Spleen (tissue), 11 donors: ENCODE measurements at regions not wholly inside any gene's neighbourhood (a gene's known extent, or its start where the extent isn't known, plus 50 kb on each side); places are given as distances from the start of the nearest gene placed in this dataset.
"Not testable (repeated sequence)": the region's sequence is repeated elsewhere in the genome, so short reads cannot be mapped to it uniquely, and the experiment has no call there.

Experiments used
- DNase-seq: peaks from one replicate; pipeline ENCODE4 v3.0.0-alpha.2; 2020
- H3K27ac ChIP-seq, 8 donors: fragments of 200-600 bp; sonication (generic) in 7 of 8; 1 replicate in 4 of 8; 2 replicates in 4 of 8; pipeline versions ENCODE4 v1.5.0 to v1.8.0; 2016 to 2021; ENCODE audit warnings: inconsistent platforms in 4 of 8, mild to moderate bottlenecking in 4 of 8, moderate library complexity in 1 of 8
- H3K27me3 ChIP-seq, 7 donors: fragments of 200-600 bp; sonication (generic) in 6 of 7; replicated peaks in 1 of 7; 1 replicate in 4 of 7; 2 replicates in 3 of 7; pipeline versions ENCODE4 v1.5.0 to v1.8.0; 2016 to 2021; ENCODE audit warnings: inconsistent platforms in 3 of 7, mild to moderate bottlenecking in 1 of 7
- H3K36me3 ChIP-seq, 6 donors: fragments of 200-600 bp; sonication (generic) in 5 of 6; 1 replicate in 4 of 6; 2 replicates in 2 of 6; pipeline versions ENCODE4 v1.5.0 to v1.8.0; 2016 to 2021; ENCODE audit warnings: inconsistent platforms in 2 of 6
- H3K4me1 ChIP-seq, 6 donors: fragments of 200-600 bp; sonication (generic) in 5 of 6; 1 replicate in 3 of 6; 2 replicates in 3 of 6; pipeline versions ENCODE4 v1.5.0 to v1.8.0; 2016 to 2021; ENCODE audit warnings: inconsistent platforms in 3 of 6
- H3K4me3 ChIP-seq, 8 donors: fragments of 200-600 bp; sonication (generic) in 7 of 8; 1 replicate in 4 of 8; 2 replicates in 4 of 8; pipeline versions ENCODE4 v1.5.0 to v1.8.0; 2016 to 2021; ENCODE audit warnings: inconsistent platforms in 4 of 8, mild to moderate bottlenecking in 4 of 8, moderate library complexity in 2 of 8
- H3K9me3 ChIP-seq, 8 donors: fragments of 200-600 bp; sonication (generic) in 7 of 8; 1 replicate in 4 of 8; 2 replicates in 4 of 8; pipeline versions ENCODE4 v1.5.0 to v1.8.0; 2016 to 2021; ENCODE audit warnings: inconsistent platforms in 4 of 8
- CTCF ChIP-seq, 11 experiments: fragments of 200-600 bp in 7 of 11; fragments of 450-650 bp in 4 of 11; sonication (generic) in 4 of 11; IDR thresholded peaks in 8 of 11; conservative IDR thresholded peaks in 3 of 11; 1 replicate in 7 of 11; 2 replicates in 4 of 11; pipeline versions ENCODE4 v1.4.0 to v1.8.0; 2016 to 2021; ENCODE audit warnings: antibody characterized with exemption in 11 of 11, inconsistent platforms in 4 of 11, mild to moderate bottlenecking in 1 of 11
- POLR2A ChIP-seq, 3 donors: fragments of 450-650 bp; IDR thresholded peaks; one replicate each; pipeline ENCODE4 v1.5.1; 2017; ENCODE audit warnings: antibody characterized with exemption in 3 of 3, mild to moderate bottlenecking in 1 of 3
- POLR2AphosphoS5 ChIP-seq, 3 donors: sonication (generic); formaldehyde crosslinking; IDR thresholded peaks; one replicate each; pipeline ENCODE4 v1.5.1; 2017; ENCODE audit warnings: antibody characterized with exemption in 3 of 3
- WGBS, 5 donors: extraction: QIAGEN DNeasy Blood & Tissue Kit in 3 of 5; methylation state at CpG; one replicate each; pipeline versions ENCODE4 v1.1.5 to v1.1.7; 2013 to 2018; 5-methylcytosine and 5-hydroxymethylcytosine counted together
- intact Hi-C: fragments of 100-400 bp; cut with DNase I; formaldehyde crosslinking; loops from one replicate; pipeline ENCODE4 v1.15.0; 2023; ENCODE audit warnings: low total_unique reads
- donor health status: healthy with polysubstance abuse.
- donor health status: DM: no; HTN: no; CAD: no; lungs with moderate emphysema.
- donor health status: DM: no; HTN: no; CAD: no.
- donor health status: Bipolar disorder and iron deficiency.
- donor health status: healthy.
- donor health status: DM: no; HTN: no; CAD: no.
- donor health status: DM: yes; HTN: yes; CAD: no.

DNA sequence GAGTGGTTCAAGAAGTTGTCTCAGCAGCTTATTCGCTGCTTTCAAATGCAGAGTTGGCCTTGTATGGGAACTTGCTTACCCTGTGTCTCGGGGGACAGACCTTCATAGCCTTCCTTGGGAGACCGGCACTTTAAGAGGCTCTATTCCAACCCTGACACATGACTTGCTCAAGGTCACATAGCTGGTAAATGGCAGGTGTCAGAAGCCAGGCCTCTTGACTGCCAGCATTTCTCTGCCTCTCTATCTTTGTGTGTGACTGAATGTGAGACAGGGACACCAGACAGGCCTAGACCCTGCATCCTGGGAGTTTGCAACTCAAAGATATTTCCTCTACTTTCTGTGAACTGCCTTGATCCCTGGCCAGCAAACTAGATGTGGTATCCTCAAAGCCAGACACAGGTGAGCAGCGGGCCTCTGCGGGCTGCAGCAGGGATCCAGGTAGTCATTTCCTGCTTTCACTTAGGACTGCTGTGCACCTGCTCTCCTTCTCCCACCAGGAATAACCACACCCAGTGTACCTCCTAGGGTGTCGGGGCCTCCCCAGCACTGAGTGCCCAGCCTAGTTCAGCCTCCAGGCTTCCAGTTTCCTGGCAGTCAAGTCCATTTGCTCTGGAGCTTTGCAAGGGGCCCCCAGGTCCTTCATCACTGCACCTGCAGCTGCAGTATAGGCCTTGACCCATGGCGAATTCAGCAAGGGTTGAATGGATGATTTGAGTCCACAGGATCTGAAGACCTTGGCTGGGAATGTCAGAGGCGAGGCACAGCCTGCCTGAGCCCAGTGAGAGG, 116.6 kb upstream of the TNRC6C start:
- no peak overlapping the region for H3K4me3 ChIP-seq
- H3K4me1 ChIP-seq = peaks cover 15 to 65% (median 49%) of the 10 kb centered on the region in 6 donors
- no peaks in the 10 kb centered on the region for H3K36me3 ChIP-seq
- no peaks in the 10 kb centered on the region for H3K9me3 ChIP-seq
- H3K27me3 ChIP-seq = peaks cover 0 to 57% (median 0%) of the 10 kb centered on the region in 7 donors
- intact Hi-C loops = no loop called here
- no peak overlapping the region for H3K27ac ChIP-seq
- peak; percentile 41 for DNase-seq
- 86 to 93% (median 90%) methylated on average over 6 to 8 of the region's 8 CpGs for WGBS, 5 donors
- TF ChIP-seq CTCF (IDR thresholded peaks at IDR 0.05 in 8 of 11, conservative IDR thresholded peaks at IDR 0.05 in 3 of 11) (no peak), POLR2AphosphoS5 (IDR thresholded peaks at IDR 0.05) (no peak), POLR2A (IDR thresholded peaks at IDR 0.05) (no peak)

DNA sequence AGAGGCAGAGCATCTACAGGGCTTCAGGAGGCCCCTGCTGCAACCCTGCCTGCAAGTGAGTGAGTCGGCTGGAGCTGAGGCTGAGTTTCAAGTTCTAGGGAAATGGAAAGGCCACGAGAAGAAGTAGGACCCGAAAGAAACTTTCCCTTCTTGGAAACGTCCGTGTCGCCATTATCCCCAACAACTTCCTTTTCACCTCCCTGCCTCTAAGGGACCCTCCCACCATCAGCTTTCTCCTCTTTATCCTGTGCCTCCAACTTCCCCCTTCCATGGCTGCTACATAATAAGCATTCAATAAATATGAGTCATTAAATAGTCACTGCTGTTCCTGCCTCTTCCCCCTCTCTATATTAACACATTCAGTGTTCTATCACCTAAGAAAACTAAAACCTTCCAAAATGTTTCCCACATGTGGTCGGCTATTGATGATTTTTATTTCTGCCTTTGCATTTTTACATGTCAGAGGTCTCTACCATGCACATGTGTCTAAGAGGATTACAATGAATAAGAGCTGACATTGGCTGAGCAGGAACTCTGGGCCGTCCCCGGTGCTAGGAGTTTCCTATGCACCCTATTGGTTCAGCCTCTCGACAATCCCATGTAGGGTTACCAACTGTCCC, 115.9 kb upstream of the TNRC6C start:
- H3K9me3 ChIP-seq = no peaks in the 10 kb centered on the region
- H3K27ac ChIP-seq = no peak overlapping the region

GRCh38 chr17:77843255-77843895, 115.1 kb upstream of the TNRC6C start:
- peak overlapping the region in 4 of 8 donors; percentile 9 to 68 (median 26) for H3K27ac ChIP-seq
- DNase-seq = peak; percentile 61
- H3K36me3 ChIP-seq, H3K9me3 ChIP-seq, intact Hi-C loops, H3K4me3 ChIP-seq: not testable (repeated sequence)
- H3K27me3 ChIP-seq = peaks cover 0 to 51% (median 0%) of the 10 kb centered on the region in 7 donors
- WGBS, 5 donors = 54 to 60% (median 59%) methylated on average over 13 of the region's 13 CpGs
- H3K4me1 ChIP-seq = peaks cover 15 to 72% (median 54%) of the 10 kb centered on the region in 6 donors

More for the DNA sequence above, 115.9 kb upstream of the TNRC6C start:
- Histone ChIP-seq H3K4me1 (peaks cover 15 to 72% (median 54%) of the 10 kb centered on the region in 6 donors), H3K4me3 (no peak overlapping the region), H3K36me3 (no peaks in the 10 kb centered on the region), H3K27me3 (peaks cover 0 to 57% (median 0%) of the 10 kb centered on the region in 7 donors)
- intact Hi-C loops = no loop called here
- DNase-seq = peak; percentile 41
- TF ChIP-seq POLR2AphosphoS5 (IDR thresholded peaks at IDR 0.05) = no peak
- TF ChIP-seq POLR2A (IDR thresholded peaks at IDR 0.05) = no peak
- TF ChIP-seq CTCF (IDR thresholded peaks at IDR 0.05 in 8 of 11, conservative IDR thresholded peaks at IDR 0.05 in 3 of 11) = no peak
- WGBS, 5 donors = 39 to 53% (median 52%) methylated on average over 9 to 10 of the region's 10 CpGs

DNA sequence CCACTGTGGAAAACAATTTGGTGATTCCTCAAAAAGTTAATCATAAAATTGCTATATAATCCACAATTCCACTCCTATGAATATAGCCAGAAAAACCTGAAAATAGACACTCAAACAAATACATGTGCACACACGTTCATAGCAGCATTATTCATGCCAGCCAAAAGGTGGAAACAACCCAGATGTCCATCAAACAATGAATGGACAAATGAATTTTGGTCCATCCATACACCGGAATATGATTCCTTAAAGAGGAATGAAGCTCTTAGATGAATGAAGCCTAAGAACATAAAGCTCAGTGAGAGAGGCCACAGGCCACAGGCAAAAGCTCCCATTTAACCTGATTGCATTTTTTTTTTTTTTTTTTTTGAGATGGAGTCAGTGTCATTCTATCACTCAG, 114.6 kb upstream of the TNRC6C start:
- intact Hi-C loops = no loop called here
- Histone ChIP-seq H3K27ac (peak overlapping the region in 4 of 8 donors; percentile 9 to 68 (median 26)), H3K36me3 (no peaks in the 10 kb centered on the region), H3K4me1 (peaks cover 15 to 71% (median 54%) of the 10 kb centered on the region in 6 donors), H3K4me3 (no peak overlapping the region), H3K27me3 (peaks cover 0 to 46% (median 0%) of the 10 kb centered on the region in 7 donors), H3K9me3 (no peaks in the 10 kb centered on the region)
- DNase-seq = no peak
- TF ChIP-seq POLR2A (IDR thresholded peaks at IDR 0.05) (no peak), POLR2AphosphoS5 (IDR thresholded peaks at IDR 0.05) (no peak), CTCF (IDR thresholded peaks at IDR 0.05 in 8 of 11, conservative IDR thresholded peaks at IDR 0.05 in 3 of 11) (no peak)
- WGBS, 5 donors = 59 to 74% (median 70%) methylated on average over 2 of the region's 2 CpGs
